ENCODE measurements at regions not wholly inside any gene's neighbourhood (a gene's known extent, or its start where the extent isn't known, plus 50 kb on each side); places are given as distances from the start of the nearest gene placed in this dataset.

- H3K4me3 ChIP-seq (replicated peaks; ENCODE audit: insufficient read depth, low read length): no peak overlapping the region
- TF ChIP-seq CTCF (IDR thresholded peaks at IDR 0.05; ENCODE audit: insufficient read depth, low read length) (peak; percentile 5), SPI1 (IDR thresholded peaks at IDR 0.05; ENCODE audit: borderline replicate concordance, low read depth) (no peak)
- no peaks in the 10 kb centered on the region for H3K27me3 ChIP-seq (ENCODE audit: insufficient read depth, poor library complexity, severe bottlenecking)
- DNase-seq (ENCODE audit: low read depth in 1 of 2, low spot score in 1 of 2): peak in 1 of 2 experiments; percentile 52
- H3K27ac ChIP-seq (replicated peaks): no peak overlapping the region
Measured at GRCh38 chr13:82758044-82758443, 1124.2 kb downstream of the SLITRK1 start.

GRCh38 chr13:82751206-82751605 lies 1131.1 kb downstream of the SLITRK1 start:
- H3K4me3 ChIP-seq (replicated peaks; ENCODE audit: insufficient read depth, low read length): no peak overlapping the region
- H3K27me3 ChIP-seq (ENCODE audit: insufficient read depth, poor library complexity, severe bottlenecking): no peaks in the 10 kb centered on the region
- TF ChIP-seq POLR2AphosphoS5 (IDR thresholded peaks at IDR 0.05; ENCODE audit: low read depth) (no peak), GABPA (IDR thresholded peaks at IDR 0.05; ENCODE audit: low read depth) (no peak), CTCF (IDR thresholded peaks at IDR 0.05; ENCODE audit: insufficient read depth, low read length) (no peak), REST (IDR thresholded peaks at IDR 0.05; ENCODE audit: insufficient replicate concordance, low read depth) (no peak), SPI1 (IDR thresholded peaks at IDR 0.05; ENCODE audit: borderline replicate concordance, low read depth) (no peak)
- H3K27ac ChIP-seq (replicated peaks): no peak overlapping the region
- DNase-seq (ENCODE audit: low read depth in 1 of 2, low spot score in 1 of 2): no peak

GRCh38 chr13:82749551-82749950 lies 1132.7 kb downstream of the SLITRK1 start:
- no peak overlapping the region for H3K4me3 ChIP-seq (replicated peaks; ENCODE audit: insufficient read depth, low read length)
- H3K27me3 ChIP-seq (ENCODE audit: insufficient read depth, poor library complexity, severe bottlenecking): no peaks in the 10 kb centered on the region
- no peak for TF ChIP-seq POLR2AphosphoS5 (IDR thresholded peaks at IDR 0.05; ENCODE audit: low read depth)
- TF ChIP-seq SPI1 (IDR thresholded peaks at IDR 0.05; ENCODE audit: borderline replicate concordance, low read depth): no peak
- DNase-seq (ENCODE audit: low read depth in 1 of 2, low spot score in 1 of 2): no peak
- H3K27ac ChIP-seq (replicated peaks): no peak overlapping the region

GRCh38 chr13:82747958-82748357 lies 1134.3 kb downstream of the SLITRK1 start:
- Histone ChIP-seq H3K27ac (replicated peaks) (no peak overlapping the region), H3K4me3 (replicated peaks; ENCODE audit: insufficient read depth, low read length) (no peak overlapping the region), H3K27me3 (ENCODE audit: insufficient read depth, poor library complexity, severe bottlenecking) (no peaks in the 10 kb centered on the region)
- DNase-seq (ENCODE audit: low read depth in 1 of 2, low spot score in 1 of 2): no peak
- TF ChIP-seq POLR2AphosphoS5 (IDR thresholded peaks at IDR 0.05; ENCODE audit: low read depth) (no peak), GABPA (IDR thresholded peaks at IDR 0.05; ENCODE audit: low read depth) (no peak), SPI1 (IDR thresholded peaks at IDR 0.05; ENCODE audit: borderline replicate concordance, low read depth) (no peak), REST (IDR thresholded peaks at IDR 0.05; ENCODE audit: insufficient replicate concordance, low read depth) (no peak), CTCF (IDR thresholded peaks at IDR 0.05; ENCODE audit: insufficient read depth, low read length) (no peak)

Data from HL-60 (cell line).